ENCODE measurements at regions not wholly inside any gene's neighbourhood (a gene's known extent, or its start where the extent isn't known, plus 50 kb on each side); places are given as distances from the start of the nearest gene placed in this dataset.

- DNase-seq (ENCODE audit: low spot score) = no peak
Observed at GRCh38 chr1:232248276-232248820, 381.6 kb downstream of the SIPA1L2 start.

- no peak for DNase-seq (ENCODE audit: low spot score)
Observed at GRCh38 chr1:232247669-232248068, 382.3 kb downstream of the SIPA1L2 start.

GRCh38 chr1:232244426-232244825 lies 385.5 kb downstream of the SIPA1L2 start:
- DNase-seq (ENCODE audit: low spot score) = no peak

GRCh38 chr1:232239998-232240397 lies 389.9 kb downstream of the SIPA1L2 start:
- DNase-seq (ENCODE audit: low spot score) = no peak

- DNase-seq (ENCODE audit: low spot score) = no peak
Observed at GRCh38 chr1:232239522-232239921, 390.4 kb downstream of the SIPA1L2 start.

- DNase-seq (ENCODE audit: low spot score) = no peak
Observed at GRCh38 chr1:232238009-232238408, 391.9 kb downstream of the SIPA1L2 start.

- no peak for DNase-seq (ENCODE audit: low spot score)
Observed at GRCh38 chr1:232227306-232227705, 402.6 kb downstream of the SIPA1L2 start.

- peak; percentile 40 for DNase-seq (ENCODE audit: low spot score)
Observed at GRCh38 chr1:232226197-232226712, 403.7 kb downstream of the SIPA1L2 start.

GRCh38 chr1:232225336-232226131 lies 404.4 kb downstream of the SIPA1L2 start:
- no peak for DNase-seq (ENCODE audit: low spot score)

- DNase-seq (ENCODE audit: low spot score) = no peak
Observed at GRCh38 chr1:232223887-232224286, 406.0 kb downstream of the SIPA1L2 start.

- DNase-seq (ENCODE audit: low spot score) = no peak
Observed at GRCh38 chr1:232223183-232223708, 406.7 kb downstream of the SIPA1L2 start.

- no peak for DNase-seq (ENCODE audit: low spot score)
Observed at GRCh38 chr1:232222614-232223013, 407.3 kb downstream of the SIPA1L2 start.

GRCh38 chr1:232221802-232222499 lies 408.0 kb downstream of the SIPA1L2 start:
- DNase-seq (ENCODE audit: low spot score) = peak; percentile 54

GRCh38 chr1:232218955-232219865 lies 410.7 kb downstream of the SIPA1L2 start:
- no peak for DNase-seq (ENCODE audit: low spot score)

GRCh38 chr1:232213928-232214327 lies 416.0 kb downstream of the SIPA1L2 start:
- DNase-seq (ENCODE audit: low spot score) = no peak

- no peak for DNase-seq (ENCODE audit: low spot score)
Observed at GRCh38 chr1:232212253-232212652, 417.7 kb downstream of the SIPA1L2 start.

- no peak for DNase-seq (ENCODE audit: low spot score)
Observed at GRCh38 chr1:232211149-232211548, 418.8 kb downstream of the SIPA1L2 start.

GRCh38 chr1:232209357-232209756 lies 420.6 kb downstream of the SIPA1L2 start:
- no peak for DNase-seq (ENCODE audit: low spot score)

- no peak for DNase-seq (ENCODE audit: low spot score)
Observed at GRCh38 chr1:232207073-232207866, 422.7 kb downstream of the SIPA1L2 start.

GRCh38 chr1:232204269-232204668 lies 425.7 kb downstream of the SIPA1L2 start:
- DNase-seq (ENCODE audit: low spot score) = no peak

- DNase-seq (ENCODE audit: low spot score) = no peak
Observed at GRCh38 chr1:232201024-232201423, 428.9 kb downstream of the SIPA1L2 start.

Data from LoVo (cell line).